IPS-NIHi7 (cell line): ENCODE measurements at regions not wholly inside any gene's neighbourhood (a gene's known extent, or its start where the extent isn't known, plus 50 kb on each side); places are given as distances from the start of the nearest gene placed in this dataset.
A peak's percentile ranks its signal among the peaks of the same experiment; 100 is the strongest.

Experiments
- DNase-seq: peaks from one replicate; pipeline ENCODE4 v3.0.0; 2012; ENCODE audit warnings: mixed read lengths; ENCODE audit errors: extremely low spot score

GRCh38 chr5:159750226-159750625 lies 166.1 kb upstream of the ADRA1B start:
- no peak for DNase-seq

DNA sequence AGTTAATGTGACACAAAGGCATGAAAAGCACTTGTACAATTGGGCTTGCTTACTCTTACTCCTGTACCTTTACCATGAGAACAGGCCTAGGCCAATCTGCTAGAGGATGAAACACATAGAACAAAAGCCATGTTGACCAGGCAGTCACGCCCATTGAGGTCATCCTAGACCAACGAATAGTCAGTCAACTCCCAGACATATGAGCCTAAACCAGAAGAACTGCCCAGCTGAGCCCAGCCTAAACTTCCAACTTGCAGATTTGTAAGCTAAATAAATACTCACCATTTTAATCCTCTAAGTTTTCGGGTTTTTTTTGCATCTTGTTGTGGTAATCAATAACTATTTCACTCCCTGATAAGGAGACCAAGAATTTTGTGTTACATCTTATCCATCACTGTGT lies 164.8 kb upstream of the ADRA1B start:
- no peak for DNase-seq

GRCh38 chr5:159752622-159753275 lies 163.5 kb upstream of the ADRA1B start:
- DNase-seq: no peak

DNA sequence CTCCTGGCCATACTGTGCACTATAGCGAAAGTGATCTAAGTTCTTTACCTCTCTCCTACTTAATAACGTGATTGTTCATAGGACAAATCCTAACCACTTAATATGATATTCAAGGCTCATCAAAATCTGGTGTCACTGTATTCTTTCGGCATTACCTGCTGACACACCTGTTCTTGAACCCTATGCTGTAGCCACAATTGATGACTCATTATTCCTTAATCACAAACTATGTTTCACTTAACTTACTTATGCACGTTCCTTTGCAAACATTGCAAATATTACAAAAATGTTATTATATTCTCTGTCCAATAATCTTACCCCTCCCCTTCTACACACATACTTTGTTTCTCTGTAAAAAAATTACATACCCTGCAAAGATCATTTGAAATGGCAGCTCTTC lies 158.1 kb upstream of the ADRA1B start:
- no peak for DNase-seq

GRCh38 chr5:159759791-159760290 lies 156.4 kb upstream of the ADRA1B start:
- no peak for DNase-seq

DNA sequence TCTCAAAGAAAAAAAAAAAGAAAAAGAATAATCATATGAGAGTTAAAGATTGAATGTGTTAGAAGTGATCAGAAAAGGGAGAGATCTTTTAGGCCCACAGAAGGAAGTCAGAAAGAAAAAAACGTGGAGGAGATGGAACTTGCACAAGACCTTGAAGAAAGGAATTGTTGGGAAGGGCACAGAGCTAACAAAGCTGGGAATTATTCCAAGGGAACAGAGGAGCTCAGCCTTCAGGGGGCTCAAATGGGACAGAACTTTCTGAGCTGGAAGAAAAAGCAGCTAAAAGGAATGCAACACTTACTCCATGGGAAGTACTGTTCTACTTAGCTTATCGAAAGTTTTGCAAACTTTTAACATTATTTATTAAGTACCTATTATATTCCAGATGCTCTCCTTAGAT lies 153.4 kb upstream of the ADRA1B start:
- no peak for DNase-seq

DNA sequence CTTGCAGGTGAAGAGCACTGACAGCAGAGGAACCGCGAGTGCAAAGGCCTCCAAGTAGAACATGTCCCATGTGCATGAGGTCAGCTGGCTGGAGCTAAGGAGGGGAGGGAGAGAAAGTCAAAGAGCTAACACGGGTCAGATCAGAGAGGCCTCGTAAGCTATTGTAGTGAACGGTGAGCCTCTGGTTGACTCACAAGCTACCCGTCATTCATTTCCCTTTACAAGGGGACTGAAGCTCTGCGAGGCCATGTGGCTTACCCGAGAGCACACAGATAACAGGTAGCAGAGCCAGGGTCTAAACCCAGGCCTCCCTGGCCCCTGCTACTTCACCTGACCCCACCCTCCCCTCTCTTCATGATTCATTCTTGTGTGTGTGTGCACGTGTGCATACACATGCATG lies 152.7 kb upstream of the ADRA1B start:
- no peak for DNase-seq

DNA sequence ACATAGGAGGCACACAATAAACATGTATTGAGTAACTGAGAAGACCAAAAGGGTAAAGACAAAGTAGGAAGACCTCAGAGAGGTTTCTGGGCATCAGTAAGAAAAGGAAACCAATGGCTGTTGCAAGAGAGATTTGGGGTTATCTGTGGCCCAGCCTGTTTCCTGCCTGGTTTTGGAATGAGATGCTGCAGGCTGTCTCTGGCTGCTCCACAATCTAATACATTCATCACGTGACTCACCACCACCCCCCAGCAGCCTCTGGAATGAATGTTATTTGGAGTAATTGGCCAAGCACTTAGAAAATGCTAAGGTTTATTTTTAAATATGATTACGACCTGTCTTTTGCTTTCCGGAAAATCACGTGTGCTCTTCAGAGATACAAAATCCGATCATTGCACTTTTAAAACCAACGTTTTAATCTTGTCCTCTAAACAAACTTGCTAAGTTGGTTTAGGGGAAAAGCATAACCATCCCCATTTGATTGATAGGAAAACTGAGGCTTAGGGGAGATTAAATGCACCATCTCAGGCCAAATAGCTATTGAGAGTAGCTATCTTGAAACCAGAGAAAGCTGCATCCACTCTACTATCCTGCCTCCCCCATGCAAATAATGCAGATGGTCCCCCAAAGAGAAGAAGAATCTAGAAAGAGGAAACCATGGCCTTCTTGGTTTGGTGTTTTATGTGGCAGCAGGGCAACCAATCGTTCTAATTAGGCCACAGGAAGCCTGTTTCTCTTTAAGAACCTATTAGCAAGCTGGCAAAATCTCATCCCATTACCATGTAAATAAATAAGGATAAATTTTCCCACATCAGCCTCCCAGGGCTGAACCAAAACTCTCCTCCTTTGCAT lies 151.8 kb upstream of the ADRA1B start:
- DNase-seq: peak; percentile 35

- DNase-seq: no peak
Observed at GRCh38 chr5:159765135-159765433, 151.2 kb upstream of the ADRA1B start.

DNA sequence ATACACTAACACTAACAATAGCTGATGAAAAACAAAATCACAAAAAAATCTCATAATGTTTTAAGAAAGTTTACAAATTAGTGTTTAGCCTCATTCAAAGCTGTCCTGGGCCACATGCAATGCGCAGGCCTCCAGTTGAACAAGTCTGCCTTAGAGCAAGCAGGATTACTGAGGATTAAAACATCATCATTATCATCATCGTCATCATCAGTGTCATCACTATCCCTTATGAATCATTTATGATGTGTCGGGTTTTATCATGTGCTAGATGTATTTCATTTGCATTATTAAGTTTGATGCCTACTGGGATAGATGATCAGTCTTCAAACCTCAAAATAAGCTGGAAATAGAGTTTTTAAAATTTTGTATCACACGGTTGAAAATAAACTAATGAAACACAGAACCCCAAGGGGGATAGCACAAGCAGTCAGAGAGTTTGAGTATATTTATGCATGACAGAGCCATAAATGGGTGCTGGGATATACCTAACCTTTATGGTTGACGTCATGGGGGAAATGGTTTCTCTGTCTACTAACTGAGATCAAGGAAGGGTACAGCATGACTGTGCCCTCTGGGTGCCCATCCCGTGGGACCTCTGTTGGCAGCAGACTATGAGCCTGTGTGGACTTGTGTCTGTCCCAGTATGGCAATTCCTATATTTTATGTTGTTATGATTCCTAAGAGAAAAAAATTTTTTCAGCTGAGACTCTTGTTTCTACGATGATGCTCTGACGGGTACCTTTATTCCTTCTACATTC lies 150.3 kb upstream of the ADRA1B start:
- DNase-seq: no peak

- peak; percentile 74 for DNase-seq
Observed at GRCh38 chr5:159768243-159768642, 148.0 kb upstream of the ADRA1B start.

- no peak for DNase-seq
Observed at GRCh38 chr5:159772698-159773061, 143.6 kb upstream of the ADRA1B start.

- DNase-seq: peak; percentile 72
Observed at GRCh38 chr5:159773062-159773924, 143.0 kb upstream of the ADRA1B start.

GRCh38 chr5:159774476-159775031 lies 141.7 kb upstream of the ADRA1B start:
- peak; percentile 48 for DNase-seq

GRCh38 chr5:159775890-159776289 lies 140.4 kb upstream of the ADRA1B start:
- no peak for DNase-seq

DNA sequence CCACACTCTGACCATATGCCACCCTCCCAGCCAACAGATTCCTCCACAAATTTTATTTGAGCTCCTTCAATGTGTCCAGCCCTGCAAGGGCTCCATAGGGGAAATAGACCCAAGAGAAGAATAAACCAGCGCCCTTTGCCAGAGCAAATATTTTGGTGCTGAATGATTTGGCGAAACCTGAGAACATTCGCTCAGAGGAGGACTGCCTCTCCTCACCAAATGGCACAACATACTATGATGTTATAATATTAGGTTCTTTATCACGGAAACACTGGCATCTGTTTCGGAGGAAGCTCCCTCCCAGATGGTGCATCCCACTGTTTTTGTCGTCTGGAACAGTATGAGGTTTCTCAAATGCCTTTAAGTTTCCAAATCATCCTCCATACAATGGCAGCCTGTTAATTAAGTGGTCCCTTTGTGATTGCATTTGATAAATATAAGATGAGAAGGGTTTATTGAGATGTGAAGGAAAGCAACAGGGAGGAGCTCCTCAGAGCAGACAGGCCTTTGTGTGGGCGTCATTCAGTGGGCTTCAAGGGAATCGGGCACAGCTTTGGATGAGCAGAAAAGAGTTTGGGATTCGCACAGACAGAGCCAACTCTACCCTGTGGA lies 139.1 kb upstream of the ADRA1B start:
- no peak for DNase-seq

DNA sequence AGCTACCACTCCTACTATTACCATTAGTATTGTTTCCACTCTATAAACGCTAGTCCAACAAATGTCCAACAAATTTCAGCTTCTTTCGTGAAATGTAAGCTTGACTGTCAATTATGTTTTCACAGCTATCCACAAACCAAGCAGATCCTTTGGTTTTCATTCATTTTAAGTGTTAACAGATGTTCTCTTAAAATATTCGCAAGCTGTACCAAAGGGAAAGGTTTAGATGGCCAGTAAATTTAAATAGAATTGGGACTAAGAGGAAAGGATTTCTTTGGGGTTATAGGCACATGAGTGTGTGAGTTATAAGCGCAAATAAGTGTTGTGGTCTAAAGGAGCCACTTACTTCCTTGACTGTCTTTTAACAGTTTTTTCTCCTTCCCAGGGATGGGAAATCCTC lies 136.8 kb upstream of the ADRA1B start:
- DNase-seq: no peak

GRCh38 chr5:159780246-159780645 lies 136.0 kb upstream of the ADRA1B start:
- no peak for DNase-seq

DNA sequence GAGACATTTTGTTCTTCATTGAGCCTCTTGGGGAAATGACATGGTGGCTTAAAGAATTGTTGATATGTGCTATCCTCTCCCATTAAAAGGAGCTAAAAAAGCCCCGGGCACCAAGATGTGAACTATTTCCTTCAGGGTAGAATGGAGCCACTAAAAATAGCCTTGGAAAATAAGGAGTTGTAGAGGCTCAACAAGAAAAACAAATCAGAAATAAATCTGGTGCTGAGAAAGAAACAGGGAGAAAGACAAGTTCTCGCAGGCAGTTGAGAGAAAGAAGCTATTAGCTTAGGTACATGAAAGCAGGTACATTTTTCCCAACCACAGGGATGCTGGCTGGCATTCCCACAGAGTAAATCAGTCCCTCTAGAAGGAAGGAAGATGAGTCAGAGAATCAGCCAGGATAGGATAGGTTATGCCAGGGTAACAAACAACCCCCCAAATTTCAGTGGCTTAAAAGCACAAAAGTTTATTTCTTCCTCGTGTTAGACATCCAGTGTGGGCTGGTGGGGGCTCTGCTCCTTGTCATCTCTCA lies 134.6 kb upstream of the ADRA1B start:
- no peak for DNase-seq

DNA sequence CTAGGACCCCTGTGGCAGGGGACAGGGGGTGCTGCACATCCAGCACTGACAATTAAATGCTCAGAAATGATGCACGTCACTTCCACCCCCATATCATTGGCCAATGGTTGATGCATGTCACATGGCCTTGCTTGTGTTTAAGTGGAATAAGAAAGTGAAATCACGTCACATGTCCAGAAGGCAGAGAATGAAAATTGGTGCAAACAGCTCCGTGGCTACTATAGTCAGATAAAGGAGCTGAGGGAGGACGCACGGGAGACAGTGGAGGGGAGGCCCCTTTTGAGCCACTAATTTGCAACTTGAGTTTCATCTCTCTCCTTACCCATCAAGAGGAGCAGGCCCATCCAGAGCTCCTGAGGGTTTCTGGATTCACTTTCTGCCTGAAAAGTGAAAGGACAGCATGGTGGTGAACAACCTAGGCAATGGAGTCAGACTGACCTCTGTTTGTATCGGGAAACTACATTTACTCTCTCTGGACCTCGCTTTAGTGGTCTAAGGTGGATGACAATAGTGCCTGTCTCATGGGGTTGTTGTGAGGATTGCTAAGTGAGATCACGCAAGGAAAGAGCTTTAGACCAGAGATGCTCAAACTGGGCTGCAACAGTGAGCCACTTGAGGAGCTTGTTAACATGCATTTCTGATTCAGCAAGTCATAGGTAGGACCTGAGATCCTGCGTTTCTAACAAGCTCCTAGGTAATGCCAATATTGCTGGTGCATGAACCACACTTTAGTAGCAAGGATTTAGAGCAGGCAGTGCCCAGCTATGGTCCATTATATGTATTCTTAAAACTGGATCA lies 133.9 kb upstream of the ADRA1B start:
- no peak for DNase-seq
